Fibroblast of lung (primary cell): ENCODE measurements at regions not wholly inside any gene's neighbourhood (a gene's known extent, or its start where the extent isn't known, plus 50 kb on each side); places are given as distances from the start of the nearest gene placed in this dataset.

Experiments used
- CTCF ChIP-seq, 2 donors: IDR thresholded peaks in 1 of 2; conservative IDR thresholded peaks in 1 of 2; 1 replicate in 1 of 2; 2 replicates in 1 of 2; pipeline ENCODE4 v1.5.1; 2011 to 2012; ENCODE audit warnings: low read length in 2 of 2, control low read depth in 1 of 2, inconsistent platforms in 1 of 2, low read depth in 1 of 2, mild to moderate bottlenecking in 1 of 2
- EZH2 ChIP-seq: IDR thresholded peaks from 2 replicates; pipeline ENCODE4 v1.5.1; 2012; ENCODE audit warnings: low read length, control low read depth, mild to moderate bottlenecking; ENCODE audit errors: missing control alignments

- TF ChIP-seq CTCF (conservative IDR thresholded peaks at IDR 0.05 in 1 of 2, IDR thresholded peaks at IDR 0.05 in 1 of 2; ENCODE audit: low read depth in 1 of 2, low read length in 2 of 2) (no peak), EZH2 (no peak)
Observed at GRCh38 chr6:114740547-114740946, 397.7 kb upstream of the HS3ST5 start.
